ENCODE measurements at regions not wholly inside any gene's neighbourhood (a gene's known extent, or its start where the extent isn't known, plus 50 kb on each side); places are given as distances from the start of the nearest gene placed in this dataset.

- Mint-ChIP-seq H3K27me3 (ENCODE audit: unreplicated experiment) (peaks cover 28% of the 10 kb centered on the region), H3K36me3 (ENCODE audit: unreplicated experiment) (no peaks in the 10 kb centered on the region), H3K27ac (ENCODE audit: unreplicated experiment) (no peak overlapping the region), H3K4me1 (ENCODE audit: unreplicated experiment) (peaks cover 15% of the 10 kb centered on the region), H3K4me3 (ENCODE audit: unreplicated experiment) (no peak overlapping the region), H3K9me3 (ENCODE audit: unreplicated experiment) (no peaks in the 10 kb centered on the region)
- no peak for TF ChIP-seq CTCF (IDR thresholded peaks at IDR 0.05)
- no peak for DNase-seq (ENCODE audit: extremely low spot score, unreplicated experiment)
These were observed 168.3 kb upstream of the RASA1 start for GRCh38 chr5:87099291-87099839.

GRCh38 chr5:87099968-87100367 is 167.7 kb upstream of the RASA1 start:
- no peak for TF ChIP-seq CTCF (IDR thresholded peaks at IDR 0.05)
- H3K27ac Mint-ChIP-seq (ENCODE audit: unreplicated experiment) = no peak overlapping the region
- H3K9me3 Mint-ChIP-seq (ENCODE audit: unreplicated experiment) = peaks cover under 1% of the 10 kb centered on the region
- H3K36me3 Mint-ChIP-seq (ENCODE audit: unreplicated experiment) = no peaks in the 10 kb centered on the region
- no peak overlapping the region for H3K4me3 Mint-ChIP-seq (ENCODE audit: unreplicated experiment)
- H3K4me1 Mint-ChIP-seq (ENCODE audit: unreplicated experiment) = peaks cover 15% of the 10 kb centered on the region
- DNase-seq (ENCODE audit: extremely low spot score, unreplicated experiment) = no peak
- H3K27me3 Mint-ChIP-seq (ENCODE audit: unreplicated experiment) = peaks cover 22% of the 10 kb centered on the region

- peaks cover 4% of the 10 kb centered on the region for H3K9me3 Mint-ChIP-seq (ENCODE audit: unreplicated experiment)
- H3K4me3 Mint-ChIP-seq (ENCODE audit: unreplicated experiment) = no peak overlapping the region
- no peak for TF ChIP-seq CTCF (IDR thresholded peaks at IDR 0.05)
- no peaks in the 10 kb centered on the region for H3K36me3 Mint-ChIP-seq (ENCODE audit: unreplicated experiment)
- peaks cover 15% of the 10 kb centered on the region for H3K4me1 Mint-ChIP-seq (ENCODE audit: unreplicated experiment)
- H3K27me3 Mint-ChIP-seq (ENCODE audit: unreplicated experiment) = peaks cover 12% of the 10 kb centered on the region
- H3K27ac Mint-ChIP-seq (ENCODE audit: unreplicated experiment) = no peak overlapping the region
- DNase-seq (ENCODE audit: extremely low spot score, unreplicated experiment) = no peak
These were observed 166.4 kb upstream of the RASA1 start for GRCh38 chr5:87101321-87101720.

GRCh38 chr5:87102841-87103240 is 164.8 kb upstream of the RASA1 start:
- TF ChIP-seq CTCF (IDR thresholded peaks at IDR 0.05) = no peak
- DNase-seq (ENCODE audit: extremely low spot score, unreplicated experiment) = no peak
- no peak overlapping the region for H3K4me3 Mint-ChIP-seq (ENCODE audit: unreplicated experiment)
- no peaks in the 10 kb centered on the region for H3K27me3 Mint-ChIP-seq (ENCODE audit: unreplicated experiment)
- no peaks in the 10 kb centered on the region for H3K36me3 Mint-ChIP-seq (ENCODE audit: unreplicated experiment)
- H3K27ac Mint-ChIP-seq (ENCODE audit: unreplicated experiment) = no peak overlapping the region
- H3K9me3 Mint-ChIP-seq (ENCODE audit: unreplicated experiment) = peaks cover 4% of the 10 kb centered on the region
- peaks cover 15% of the 10 kb centered on the region for H3K4me1 Mint-ChIP-seq (ENCODE audit: unreplicated experiment)

GRCh38 chr5:87103616-87104287 is 163.9 kb upstream of the RASA1 start:
- H3K27ac Mint-ChIP-seq (ENCODE audit: unreplicated experiment) = no peak overlapping the region
- H3K36me3 Mint-ChIP-seq (ENCODE audit: unreplicated experiment) = no peaks in the 10 kb centered on the region
- no peak overlapping the region for H3K4me3 Mint-ChIP-seq (ENCODE audit: unreplicated experiment)
- H3K27me3 Mint-ChIP-seq (ENCODE audit: unreplicated experiment) = no peaks in the 10 kb centered on the region
- TF ChIP-seq CTCF (IDR thresholded peaks at IDR 0.05) = no peak
- no peak for DNase-seq (ENCODE audit: extremely low spot score, unreplicated experiment)
- peaks cover 4% of the 10 kb centered on the region for H3K9me3 Mint-ChIP-seq (ENCODE audit: unreplicated experiment)
- H3K4me1 Mint-ChIP-seq (ENCODE audit: unreplicated experiment) = peaks cover 15% of the 10 kb centered on the region
